SK-N-SH treated with all-trans-retinoic acid at 6 μM for 48 hours (cell line): ENCODE measurements at regions not wholly inside any gene's neighbourhood (a gene's known extent, or its start where the extent isn't known, plus 50 kb on each side); places are given as distances from the start of the nearest gene placed in this dataset.

Experiments
- ATAC-seq: fragments of 200-7000 bp; cut with Tn5 transposase; 3 replicates; pipeline ENCODE4 v1.9.1; 2020; ENCODE audit warnings: mild to moderate bottlenecking, moderate library complexity
- ARNTL ChIP-seq: fragments of 450-650 bp; formaldehyde crosslinking; IDR thresholded peaks from 2 replicates; pipeline ENCODE4 v1.5.0; 2020; ENCODE audit warnings: low read depth, mild to moderate bottlenecking, moderate library complexity, borderline replicate concordance
- BACH2 ChIP-seq: fragments of 250-450 bp; sonication (Bioruptor Pico); IDR thresholded peaks from 2 replicates; pipeline ENCODE4 v1.9.0; 2021; ENCODE audit warnings: mild to moderate bottlenecking, borderline replicate concordance
- CSDC2 ChIP-seq: fragments of 250-450 bp; sonication (Bioruptor Pico); IDR thresholded peaks from 2 replicates; pipeline ENCODE4 v1.5.0; 2020; ENCODE audit warnings: mild to moderate bottlenecking, moderate library complexity
- ESRRG ChIP-seq: fragments of 250-450 bp; sonication (Bioruptor Pico); IDR thresholded peaks from 2 replicates; pipeline ENCODE4 v1.6.1; 2021; ENCODE audit warnings: mild to moderate bottlenecking
- GLIS3 ChIP-seq: fragments of 250-450 bp; sonication (Bioruptor Pico); IDR thresholded peaks from 2 replicates; pipeline ENCODE4 v1.5.0; 2020; ENCODE audit warnings: mild to moderate bottlenecking, moderate library complexity
- ISL1 ChIP-seq: fragments of 250-450 bp; sonication (Bioruptor Pico); IDR thresholded peaks from 2 replicates; pipeline ENCODE4 v2.1.2; 2022; ENCODE audit warnings: mild to moderate bottlenecking, moderate library complexity
- OSR1 ChIP-seq: fragments of 250-450 bp; sonication (Bioruptor Pico); IDR thresholded peaks from 2 replicates; pipeline ENCODE4 v1.8.0; 2022; ENCODE audit warnings: moderate library complexity, mild to moderate bottlenecking, inconsistent platforms
- PPARA ChIP-seq: fragments of 250-450 bp; sonication (Bioruptor Pico); IDR thresholded peaks from 2 replicates; pipeline ENCODE4 v1.5.0; 2020; ENCODE audit warnings: mild to moderate bottlenecking, borderline replicate concordance
- RARB ChIP-seq: fragments of 250-450 bp; sonication (Bioruptor Pico); IDR thresholded peaks from 2 replicates; pipeline ENCODE4 v1.8.0; 2021; ENCODE audit warnings: mild to moderate bottlenecking, moderate library complexity
- TCF4 ChIP-seq: fragments of 250-450 bp; sonication (Bioruptor Pico); IDR thresholded peaks from 2 replicates; pipeline ENCODE4 v1.8.0; 2021; ENCODE audit warnings: mild to moderate bottlenecking, moderate library complexity, borderline replicate concordance
- TOX ChIP-seq: fragments of 250-450 bp; sonication (Bioruptor Pico); IDR thresholded peaks from 2 replicates; pipeline ENCODE4 v1.8.0; 2021; ENCODE audit warnings: mild to moderate bottlenecking, moderate library complexity, borderline replicate concordance
- ZC3H10 ChIP-seq: fragments of 250-450 bp; sonication (Bioruptor Pico); IDR thresholded peaks from 2 replicates; pipeline ENCODE4 v1.5.1; 2021; ENCODE audit warnings: mild to moderate bottlenecking, moderate library complexity
- ZFP30 ChIP-seq: fragments of 450-650 bp; formaldehyde crosslinking; IDR thresholded peaks from 2 replicates; pipeline ENCODE4 v1.5.0; 2022; ENCODE audit warnings: mild to moderate bottlenecking, moderate library complexity
- ZNF565 ChIP-seq: fragments of 450-650 bp; formaldehyde crosslinking; conservative IDR thresholded peaks from 2 replicates; pipeline ENCODE4 v1.5.0; 2020; ENCODE audit warnings: low read depth, mild to moderate bottlenecking, moderate library complexity
- ZNF70 ChIP-seq: fragments of 450-650 bp; formaldehyde crosslinking; IDR thresholded peaks from 2 replicates; pipeline ENCODE4 v1.5.0; 2020; ENCODE audit warnings: mild to moderate bottlenecking, moderate library complexity
- ZNF8 ChIP-seq: fragments of 450-650 bp; formaldehyde crosslinking; IDR thresholded peaks from 2 replicates; pipeline ENCODE4 v1.5.0; 2020; ENCODE audit warnings: mild to moderate bottlenecking, moderate library complexity
- TF ChIP-seq, protein P1 (sequence below): fragments of 250-450 bp; sonication (Bioruptor Pico); IDR thresholded peaks from 2 replicates; pipeline ENCODE4 v1.5.0; 2020; ENCODE audit warnings: mild to moderate bottlenecking, moderate library complexity
- TF ChIP-seq, protein P2 (sequence below): fragments of 250-450 bp; sonication (Bioruptor Pico); IDR thresholded peaks from 2 replicates; pipeline ENCODE4 v1.8.0; 2021; ENCODE audit warnings: low read depth, mild to moderate bottlenecking, moderate library complexity, borderline replicate concordance
- TF ChIP-seq, protein P3 (sequence below): fragments of 250-450 bp; sonication (Bioruptor Pico); IDR thresholded peaks from 2 replicates; pipeline ENCODE4 v1.5.1; 2020; ENCODE audit warnings: low read depth, mild to moderate bottlenecking, moderate library complexity

DNA sequence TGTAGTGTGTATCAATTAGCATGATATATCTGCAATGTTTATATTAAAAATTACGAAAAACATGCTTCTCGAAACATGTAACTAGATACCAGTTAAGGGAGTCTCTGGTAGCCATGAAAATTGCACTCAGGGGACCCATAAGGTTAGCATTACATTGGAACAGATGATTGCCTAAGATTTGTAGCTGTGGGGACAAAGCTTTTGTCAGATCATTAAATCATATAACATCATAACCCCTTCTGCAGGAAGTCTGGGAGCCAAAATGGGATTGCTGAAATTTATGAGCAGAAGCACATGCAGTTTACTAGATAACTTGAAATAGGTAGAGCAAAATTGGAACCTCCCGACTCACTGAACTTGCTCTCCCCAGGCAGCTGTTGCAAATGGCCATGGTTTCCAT, 235.0 kb upstream of the IGFBP3 start (continued):
- no peak for TF ChIP-seq ZC3H10 (CRISPR knock-in tag)
- TF ChIP-seq TCF4 (CRISPR knock-in tag), result no peak
- no peak for TF ChIP-seq RARB (CRISPR knock-in tag)

DNA sequence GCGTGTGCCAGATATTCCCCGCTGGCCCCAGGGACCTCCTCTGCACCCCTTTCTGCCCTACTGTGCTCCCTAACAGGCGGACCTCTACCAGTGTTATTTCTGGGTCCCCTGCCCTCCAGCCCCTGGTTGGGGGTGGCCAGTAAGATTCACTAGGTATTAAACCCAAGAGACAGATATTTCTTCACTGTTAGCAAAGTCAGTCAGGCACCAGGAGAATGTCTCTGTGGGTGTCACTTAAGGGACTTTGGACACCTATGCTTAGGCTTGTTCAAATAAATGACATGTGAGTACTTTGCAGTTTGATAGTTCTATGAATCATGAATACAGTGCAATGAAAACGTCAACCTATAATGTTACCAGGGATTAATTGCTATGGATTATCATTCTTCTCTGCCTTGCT, 234.3 kb upstream of the IGFBP3 start:
- no peak for ATAC-seq
- TF ChIP-seq TCF4 (CRISPR knock-in tag), result no peak
- no peak for TF ChIP-seq ZNF565 (CRISPR knock-in tag)
- TF ChIP-seq, protein P1, sequence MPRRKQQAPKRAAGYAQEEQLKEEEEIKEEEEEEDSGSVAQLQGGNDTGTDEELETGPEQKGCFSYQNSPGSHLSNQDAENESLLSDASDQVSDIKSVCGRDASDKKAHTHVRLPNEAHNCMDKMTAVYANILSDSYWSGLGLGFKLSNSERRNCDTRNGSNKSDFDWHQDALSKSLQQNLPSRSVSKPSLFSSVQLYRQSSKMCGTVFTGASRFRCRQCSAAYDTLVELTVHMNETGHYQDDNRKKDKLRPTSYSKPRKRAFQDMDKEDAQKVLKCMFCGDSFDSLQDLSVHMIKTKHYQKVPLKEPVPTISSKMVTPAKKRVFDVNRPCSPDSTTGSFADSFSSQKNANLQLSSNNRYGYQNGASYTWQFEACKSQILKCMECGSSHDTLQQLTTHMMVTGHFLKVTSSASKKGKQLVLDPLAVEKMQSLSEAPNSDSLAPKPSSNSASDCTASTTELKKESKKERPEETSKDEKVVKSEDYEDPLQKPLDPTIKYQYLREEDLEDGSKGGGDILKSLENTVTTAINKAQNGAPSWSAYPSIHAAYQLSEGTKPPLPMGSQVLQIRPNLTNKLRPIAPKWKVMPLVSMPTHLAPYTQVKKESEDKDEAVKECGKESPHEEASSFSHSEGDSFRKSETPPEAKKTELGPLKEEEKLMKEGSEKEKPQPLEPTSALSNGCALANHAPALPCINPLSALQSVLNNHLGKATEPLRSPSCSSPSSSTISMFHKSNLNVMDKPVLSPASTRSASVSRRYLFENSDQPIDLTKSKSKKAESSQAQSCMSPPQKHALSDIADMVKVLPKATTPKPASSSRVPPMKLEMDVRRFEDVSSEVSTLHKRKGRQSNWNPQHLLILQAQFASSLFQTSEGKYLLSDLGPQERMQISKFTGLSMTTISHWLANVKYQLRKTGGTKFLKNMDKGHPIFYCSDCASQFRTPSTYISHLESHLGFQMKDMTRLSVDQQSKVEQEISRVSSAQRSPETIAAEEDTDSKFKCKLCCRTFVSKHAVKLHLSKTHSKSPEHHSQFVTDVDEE (CRISPR knock-in tag), result no peak
- TF ChIP-seq ISL1, result no peak
- TF ChIP-seq PPARA, result no peak
- TF ChIP-seq ZC3H10 (CRISPR knock-in tag), result no peak
- no peak for TF ChIP-seq GLIS3
- TF ChIP-seq RARB (CRISPR knock-in tag), result no peak
- TF ChIP-seq ZNF70, result no peak

DNA sequence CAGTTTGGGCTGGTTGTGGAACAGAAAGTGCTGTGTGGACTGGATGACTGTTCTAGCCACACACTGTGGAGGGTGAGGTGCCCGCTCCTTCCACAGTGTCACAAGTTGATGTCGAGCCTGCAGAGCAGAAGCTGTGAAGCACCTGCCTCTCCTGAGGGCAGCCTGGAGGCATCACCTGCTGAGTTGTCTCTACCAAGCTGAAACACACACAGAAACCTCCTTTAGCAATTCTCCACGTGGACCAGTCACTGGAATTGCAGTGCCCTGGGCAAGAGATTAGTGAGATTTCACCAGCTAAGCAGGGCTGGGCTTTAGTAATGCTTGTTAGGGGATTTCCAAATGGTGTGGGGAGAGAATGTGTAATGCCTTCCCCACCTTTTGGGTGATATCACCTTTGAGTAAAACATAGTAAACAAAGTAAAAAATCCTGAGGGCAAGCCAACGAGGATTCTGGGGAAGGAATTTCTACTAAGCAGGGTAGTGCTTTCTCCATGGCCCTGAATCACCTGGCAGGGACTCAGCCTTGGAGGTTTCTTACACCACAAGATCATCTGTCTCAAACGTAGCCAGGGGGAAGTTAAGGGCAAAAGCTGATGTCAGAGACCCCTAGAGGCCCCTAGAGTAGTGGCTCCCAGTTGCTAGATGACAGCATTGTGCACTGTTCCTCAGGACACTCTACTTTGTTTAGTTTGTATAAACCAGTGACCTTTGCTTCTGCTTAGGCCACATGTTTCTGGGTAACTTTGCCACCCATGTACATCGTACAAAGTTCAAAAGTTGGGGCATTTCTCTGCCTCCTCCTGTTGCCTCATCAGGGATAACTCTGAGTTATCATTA, 233.1 kb upstream of the IGFBP3 start:
- TF ChIP-seq BACH2 (no peak), ZNF565 (CRISPR knock-in tag) (no peak), ZFP30 (CRISPR knock-in tag) (no peak), TCF4 (CRISPR knock-in tag) (no peak), PPARA (no peak), CSDC2 (CRISPR knock-in tag) (no peak), TOX (CRISPR knock-in tag) (no peak), ISL1 (no peak), ZNF70 (no peak), ZNF8 (CRISPR knock-in tag) (no peak), ZC3H10 (CRISPR knock-in tag) (no peak), RARB (CRISPR knock-in tag) (no peak), GLIS3 (no peak)
- TF ChIP-seq, protein P2, sequence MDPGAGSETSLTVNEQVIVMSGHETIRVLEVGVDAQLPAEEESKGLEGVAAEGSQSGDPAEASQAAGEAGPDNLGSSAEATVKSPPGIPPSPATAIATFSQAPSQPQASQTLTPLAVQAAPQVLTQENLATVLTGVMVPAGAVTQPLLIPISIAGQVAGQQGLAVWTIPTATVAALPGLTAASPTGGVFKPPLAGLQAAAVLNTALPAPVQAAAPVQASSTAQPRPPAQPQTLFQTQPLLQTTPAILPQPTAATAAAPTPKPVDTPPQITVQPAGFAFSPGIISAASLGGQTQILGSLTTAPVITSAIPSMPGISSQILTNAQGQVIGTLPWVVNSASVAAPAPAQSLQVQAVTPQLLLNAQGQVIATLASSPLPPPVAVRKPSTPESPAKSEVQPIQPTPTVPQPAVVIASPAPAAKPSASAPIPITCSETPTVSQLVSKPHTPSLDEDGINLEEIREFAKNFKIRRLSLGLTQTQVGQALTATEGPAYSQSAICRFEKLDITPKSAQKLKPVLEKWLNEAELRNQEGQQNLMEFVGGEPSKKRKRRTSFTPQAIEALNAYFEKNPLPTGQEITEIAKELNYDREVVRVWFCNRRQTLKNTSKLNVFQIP, result no peak
- TF ChIP-seq, protein P3, sequence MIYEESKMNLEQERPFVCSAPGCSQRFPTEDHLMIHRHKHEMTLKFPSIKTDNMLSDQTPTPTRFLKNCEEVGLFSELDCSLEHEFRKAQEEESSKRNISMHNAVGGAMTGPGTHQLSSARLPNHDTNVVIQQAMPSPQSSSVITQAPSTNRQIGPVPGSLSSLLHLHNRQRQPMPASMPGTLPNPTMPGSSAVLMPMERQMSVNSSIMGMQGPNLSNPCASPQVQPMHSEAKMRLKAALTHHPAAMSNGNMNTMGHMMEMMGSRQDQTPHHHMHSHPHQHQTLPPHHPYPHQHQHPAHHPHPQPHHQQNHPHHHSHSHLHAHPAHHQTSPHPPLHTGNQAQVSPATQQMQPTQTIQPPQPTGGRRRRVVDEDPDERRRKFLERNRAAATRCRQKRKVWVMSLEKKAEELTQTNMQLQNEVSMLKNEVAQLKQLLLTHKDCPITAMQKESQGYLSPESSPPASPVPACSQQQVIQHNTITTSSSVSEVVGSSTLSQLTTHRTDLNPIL, result no peak
- no peak for ATAC-seq

DNA sequence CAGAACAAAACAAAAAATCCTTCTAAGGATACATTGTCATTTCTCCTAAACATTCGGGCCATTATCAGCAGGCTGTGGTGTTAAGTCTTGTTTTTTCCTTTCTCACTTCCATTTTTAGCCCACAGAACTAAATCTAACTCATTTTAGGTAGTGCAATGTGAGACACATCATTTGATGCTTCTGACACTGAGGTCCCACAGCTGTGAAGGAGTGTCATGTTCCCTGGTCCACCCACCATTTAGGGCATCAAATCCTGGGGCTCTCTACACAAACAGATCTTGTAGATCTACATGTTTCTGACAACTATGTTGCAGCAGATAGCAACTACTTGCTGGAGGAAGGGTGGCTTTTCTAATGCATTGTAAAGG, 232.5 kb upstream of the IGFBP3 start:
- no peak; the same call in 2 of the 3 replicates for ATAC-seq
- TF ChIP-seq TCF4 (CRISPR knock-in tag) (no peak), ARNTL (CRISPR knock-in tag) (no peak), CSDC2 (CRISPR knock-in tag) (no peak), ZNF70 (no peak)
- TF ChIP-seq, protein P3, result no peak

DNA sequence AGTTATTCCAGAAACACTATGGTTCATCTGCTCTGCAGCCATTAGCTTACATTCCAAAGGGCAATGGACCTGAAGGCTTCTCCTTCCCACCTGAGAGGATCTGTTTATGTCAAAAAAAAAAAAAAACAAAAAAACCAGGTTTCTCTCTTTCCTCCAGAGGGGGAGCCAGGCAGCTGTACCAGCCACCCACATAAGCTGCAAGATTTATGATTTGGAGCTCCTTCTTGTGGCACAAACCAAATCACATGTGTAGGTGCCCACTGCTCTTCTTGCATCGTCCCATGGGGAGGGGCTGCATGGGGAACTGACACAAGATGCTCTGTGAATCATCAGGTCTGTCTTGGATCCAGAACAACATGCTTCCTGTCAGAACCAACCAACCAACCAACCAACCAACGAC, 231.6 kb upstream of the IGFBP3 start:
- ATAC-seq, result peak; percentile 61
- TF ChIP-seq, protein P1 (CRISPR knock-in tag), result no peak
- TF ChIP-seq ZC3H10 (CRISPR knock-in tag) (no peak), OSR1 (no peak), ZFP30 (CRISPR knock-in tag) (no peak), PPARA (no peak), ISL1 (no peak), ESRRG (no peak), TCF4 (CRISPR knock-in tag) (no peak), BACH2 (no peak), TOX (CRISPR knock-in tag) (no peak)
- TF ChIP-seq, protein P2, result no peak
